GM06990 (cell line): ENCODE measurements at regions not wholly inside any gene's neighbourhood (a gene's known extent, or its start where the extent isn't known, plus 50 kb on each side); places are given as distances from the start of the nearest gene placed in this dataset.

Experiments
- DNase-seq: peaks from one replicate; pipeline ENCODE4 v3.0.0-alpha.2; 2011; ENCODE audit not compliant: insufficient read length; ENCODE audit errors: extremely low read depth
- H3K27me3 ChIP-seq: replicated peaks from 2 replicates; pipeline ENCODE4 v1.6.0; 2011; ENCODE audit warnings: low read length; ENCODE audit not compliant: control insufficient read depth, insufficient read depth
- H3K36me3 ChIP-seq: 2 replicates; pipeline ENCODE4 v1.5.1; 2011; ENCODE audit warnings: low read length; ENCODE audit not compliant: control insufficient read depth, insufficient read depth
- H3K4me3 ChIP-seq: replicated peaks from 2 replicates; pipeline ENCODE4 v1.5.1; 2011; ENCODE audit warnings: low read depth, mild to moderate bottlenecking, control low read depth, low read length
- CTCF ChIP-seq: IDR thresholded peaks from 2 replicates; pipeline ENCODE4 v1.5.1; 2011; ENCODE audit warnings: low read length, control low read depth, mild to moderate bottlenecking, inconsistent platforms; ENCODE audit not compliant: insufficient read depth, poor library complexity, severe bottlenecking

- no peak for TF ChIP-seq CTCF
- no peaks in the 10 kb centered on the region for H3K36me3 ChIP-seq
- DNase-seq = no peak
- no peaks in the 10 kb centered on the region for H3K27me3 ChIP-seq
- no peak overlapping the region for H3K4me3 ChIP-seq
Observed at GRCh38 chr2:128639693-128640092, 321.0 kb upstream of the HS6ST1 start.

- DNase-seq = no peak
Observed at GRCh38 chr2:128640166-128640844, 321.6 kb upstream of the HS6ST1 start.

GRCh38 chr2:128640845-128641360 is 322.2 kb upstream of the HS6ST1 start:
- H3K36me3 ChIP-seq = no peaks in the 10 kb centered on the region
- H3K4me3 ChIP-seq = no peak overlapping the region
- DNase-seq = no peak
- no peaks in the 10 kb centered on the region for H3K27me3 ChIP-seq
- no peak for TF ChIP-seq CTCF

More at GRCh38 chr2:128640166-128640844, 321.6 kb upstream of the HS6ST1 start:
- Histone ChIP-seq H3K36me3 (no peaks in the 10 kb centered on the region), H3K4me3 (no peak overlapping the region), H3K27me3 (no peaks in the 10 kb centered on the region)
- no peak for TF ChIP-seq CTCF

GRCh38 chr2:128641421-128642080 is 322.9 kb upstream of the HS6ST1 start:
- no peak for TF ChIP-seq CTCF
- Histone ChIP-seq H3K36me3 (no peaks in the 10 kb centered on the region), H3K27me3 (no peaks in the 10 kb centered on the region; the same call in 1 of the 2 replicates), H3K4me3 (no peak overlapping the region)
- DNase-seq = no peak

- H3K27me3 ChIP-seq = no peaks in the 10 kb centered on the region; the same call in 1 of the 2 replicates
Observed at GRCh38 chr2:128642316-128642715, 323.6 kb upstream of the HS6ST1 start.

More at GRCh38 chr2:128642316-128642715, 323.6 kb upstream of the HS6ST1 start:
- Histone ChIP-seq H3K4me3 (no peak overlapping the region), H3K36me3 (no peaks in the 10 kb centered on the region)
- DNase-seq = no peak
- TF ChIP-seq CTCF = no peak
